ENCODE measurements at regions not wholly inside any gene's neighbourhood (a gene's known extent, or its start where the extent isn't known, plus 50 kb on each side); places are given as distances from the start of the nearest gene placed in this dataset.

- TF ChIP-seq CTCF (IDR thresholded peaks at IDR 0.05), result no peak
- Mint-ChIP-seq H3K27me3 (ENCODE audit: low read depth in 3 of 3) (no peaks in the 10 kb centered on the region), H3K9me3 (peaks cover 0 to 3% (median 0%) of the 10 kb centered on the region in 7 donors), H3K4me3 (no peak overlapping the region), H3K4me1 (no peaks in the 10 kb centered on the region), H3K27ac (no peak overlapping the region), H3K36me3 (no peaks in the 10 kb centered on the region)
- no CpG with 5 or more reads among the region's 3 CpGs for whole genome bisulfite sequencing (ENCODE audit: insufficient coverage)
- H4K20me1 ChIP-seq (ENCODE audit: insufficient read depth, low read length), result no peaks in the 10 kb centered on the region
- H3K4me3 ChIP-seq (replicated peaks in 1 of 3; ENCODE audit: low read depth in 2 of 3, low read length in 3 of 3), result no peak overlapping the region
- H3K27me3 ChIP-seq (ENCODE audit: control insufficient read depth in 2 of 2, insufficient read depth in 2 of 2, low read length in 2 of 2), result no peaks in the 10 kb centered on the region
- no peak for DNase-seq
- H3K9ac ChIP-seq (ENCODE audit: insufficient read depth, low read length, poor library complexity, severe bottlenecking), result no peak overlapping the region
- H3K36me3 ChIP-seq (replicated peaks in 1 of 2; ENCODE audit: control insufficient read depth in 1 of 2, insufficient read depth in 2 of 2, low read length in 2 of 2), result no peaks in the 10 kb centered on the region
- H3K4me2 ChIP-seq (replicated peaks; ENCODE audit: extremely low read depth, low read length, poor library complexity, severe bottlenecking), result no peak overlapping the region
- intact Hi-C loops (cut with micrococcal nuclease), result no loop called here
- no peaks in the 10 kb centered on the region for H3K79me2 ChIP-seq (ENCODE audit: insufficient read depth, low read length)
- H3K27ac ChIP-seq (ENCODE audit: low read depth in 1 of 2, low read length in 2 of 2), result no peak overlapping the region
- no peak overlapping the region for H2AFZ ChIP-seq (ENCODE audit: insufficient read depth, low read depth, low read length, poor library complexity, severe bottlenecking)
- H3K4me1 ChIP-seq (ENCODE audit: control insufficient read depth in 1 of 2, insufficient read depth in 2 of 2, low read length in 2 of 2), result no peaks in the 10 kb centered on the region
- no peaks in the 10 kb centered on the region for H3K9me3 ChIP-seq (replicated peaks in 1 of 2; ENCODE audit: control insufficient read depth in 1 of 2, insufficient read depth in 1 of 2, low read length in 2 of 2)
Measured at GRCh38 chr2:34747643-34748042, 1148.5 kb upstream of the FAM98A start.

GRCh38 chr2:34738691-34739090, 1139.6 kb upstream of the FAM98A start:
- peaks cover 0 to 2% (median 0%) of the 10 kb centered on the region in 7 donors for H3K9me3 Mint-ChIP-seq
- no peak overlapping the region for H2AFZ ChIP-seq (ENCODE audit: insufficient read depth, low read depth, low read length, poor library complexity, severe bottlenecking)
- no peak overlapping the region for H3K4me3 ChIP-seq (replicated peaks in 1 of 3; ENCODE audit: low read depth in 2 of 3, low read length in 3 of 3)
- WGBS (ENCODE audit: insufficient coverage), result 0% methylated on average over 1 of the region's 3 CpGs
- H3K4me2 ChIP-seq (replicated peaks; ENCODE audit: extremely low read depth, low read length, poor library complexity, severe bottlenecking), result no peak overlapping the region
- H3K79me2 ChIP-seq (ENCODE audit: insufficient read depth, low read length), result no peaks in the 10 kb centered on the region
- H3K27ac ChIP-seq (ENCODE audit: low read depth in 1 of 2, low read length in 2 of 2), result no peak overlapping the region
- H4K20me1 ChIP-seq (ENCODE audit: insufficient read depth, low read length), result no peaks in the 10 kb centered on the region
- no peak overlapping the region for H3K27ac Mint-ChIP-seq
- DNase-seq, result no peak
- H3K9ac ChIP-seq (ENCODE audit: insufficient read depth, low read length, poor library complexity, severe bottlenecking), result no peak overlapping the region
- H3K9me3 ChIP-seq (replicated peaks in 1 of 2; ENCODE audit: control insufficient read depth in 1 of 2, insufficient read depth in 1 of 2, low read length in 2 of 2), result no peaks in the 10 kb centered on the region
- H3K27me3 ChIP-seq (ENCODE audit: control insufficient read depth in 2 of 2, insufficient read depth in 2 of 2, low read length in 2 of 2), result no peaks in the 10 kb centered on the region
- intact Hi-C loops (cut with micrococcal nuclease), result no loop called here
- TF ChIP-seq CTCF (IDR thresholded peaks at IDR 0.05), result no peak
- no peaks in the 10 kb centered on the region for H3K36me3 Mint-ChIP-seq
- H3K4me1 ChIP-seq (ENCODE audit: control insufficient read depth in 1 of 2, insufficient read depth in 2 of 2, low read length in 2 of 2), result no peaks in the 10 kb centered on the region
- no peaks in the 10 kb centered on the region for H3K27me3 Mint-ChIP-seq (ENCODE audit: low read depth in 3 of 3)
- no peaks in the 10 kb centered on the region for H3K36me3 ChIP-seq (replicated peaks in 1 of 2; ENCODE audit: control insufficient read depth in 1 of 2, insufficient read depth in 2 of 2, low read length in 2 of 2)
- no peaks in the 10 kb centered on the region for H3K4me1 Mint-ChIP-seq
- H3K4me3 Mint-ChIP-seq, result no peak overlapping the region

Measured in CD14-positive monocyte (primary cell).